ENCODE measurements at regions not wholly inside any gene's neighbourhood (a gene's known extent, or its start where the extent isn't known, plus 50 kb on each side); places are given as distances from the start of the nearest gene placed in this dataset.

DNA sequence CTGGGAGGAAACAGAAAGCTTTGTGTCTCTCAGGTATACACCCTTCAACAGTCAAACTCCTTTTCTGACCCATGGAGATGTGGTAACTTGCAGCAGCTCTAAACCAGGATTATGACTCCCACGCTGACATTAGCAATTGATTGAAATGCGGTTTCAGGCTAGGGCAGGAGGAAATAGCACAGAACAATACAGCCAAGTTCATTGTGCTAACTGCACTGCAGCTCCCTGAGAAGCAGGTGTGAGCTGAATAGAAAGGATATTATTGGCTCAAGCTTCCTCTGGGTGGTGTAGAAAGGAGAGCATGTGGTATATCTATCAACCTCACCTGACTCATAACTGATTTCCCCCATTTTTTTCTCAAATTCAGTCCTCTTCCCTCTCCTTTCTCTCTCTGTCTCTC, 612.3 kb upstream of the BTBD3 start:
- no peaks in the 10 kb centered on the region for H3K36me3 ChIP-seq (ENCODE audit: low read depth)
- TF ChIP-seq, protein P1, sequence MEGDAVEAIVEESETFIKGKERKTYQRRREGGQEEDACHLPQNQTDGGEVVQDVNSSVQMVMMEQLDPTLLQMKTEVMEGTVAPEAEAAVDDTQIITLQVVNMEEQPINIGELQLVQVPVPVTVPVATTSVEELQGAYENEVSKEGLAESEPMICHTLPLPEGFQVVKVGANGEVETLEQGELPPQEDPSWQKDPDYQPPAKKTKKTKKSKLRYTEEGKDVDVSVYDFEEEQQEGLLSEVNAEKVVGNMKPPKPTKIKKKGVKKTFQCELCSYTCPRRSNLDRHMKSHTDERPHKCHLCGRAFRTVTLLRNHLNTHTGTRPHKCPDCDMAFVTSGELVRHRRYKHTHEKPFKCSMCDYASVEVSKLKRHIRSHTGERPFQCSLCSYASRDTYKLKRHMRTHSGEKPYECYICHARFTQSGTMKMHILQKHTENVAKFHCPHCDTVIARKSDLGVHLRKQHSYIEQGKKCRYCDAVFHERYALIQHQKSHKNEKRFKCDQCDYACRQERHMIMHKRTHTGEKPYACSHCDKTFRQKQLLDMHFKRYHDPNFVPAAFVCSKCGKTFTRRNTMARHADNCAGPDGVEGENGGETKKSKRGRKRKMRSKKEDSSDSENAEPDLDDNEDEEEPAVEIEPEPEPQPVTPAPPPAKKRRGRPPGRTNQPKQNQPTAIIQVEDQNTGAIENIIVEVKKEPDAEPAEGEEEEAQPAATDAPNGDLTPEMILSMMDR (IDR thresholded peaks at IDR 0.05): no peak
- ATAC-seq: no peak
- H3K4me1 ChIP-seq (ENCODE audit: low read depth): no peaks in the 10 kb centered on the region
- intact Hi-C loops (cut with DNase I, micrococcal nuclease): no loop called here
- no peak overlapping the region for H3K4me3 ChIP-seq
- DNase-seq: no peak
- H3K9me3 ChIP-seq: no peaks in the 10 kb centered on the region

DNA sequence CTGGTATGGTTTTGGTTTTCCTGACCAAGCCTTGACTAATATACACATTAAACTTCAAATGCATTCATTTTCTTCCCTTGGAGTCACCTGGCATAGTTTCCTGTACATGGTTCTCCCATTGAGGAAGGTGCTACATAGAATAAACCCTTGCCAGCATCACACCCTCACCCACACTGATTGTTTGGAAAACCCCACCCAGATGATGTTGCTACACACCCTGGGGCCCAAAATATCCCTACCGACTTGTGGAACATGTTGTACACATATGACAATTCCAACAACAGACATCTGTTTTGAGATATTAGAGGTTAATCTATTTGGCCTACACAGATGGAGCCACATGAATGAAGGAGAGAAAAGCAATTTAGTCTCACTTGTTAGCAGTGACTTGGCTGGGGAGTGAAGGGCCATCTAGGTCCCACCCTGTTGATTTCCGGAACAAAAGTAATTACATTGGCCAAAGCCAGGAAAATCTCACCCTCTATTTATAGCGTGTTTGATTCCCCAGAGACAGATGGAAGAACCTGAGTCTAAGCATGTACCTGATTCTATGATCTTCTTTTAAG, 606.0 kb upstream of the BTBD3 start:
- Histone ChIP-seq H3K9me3 (no peaks in the 10 kb centered on the region), H3K4me1 (ENCODE audit: low read depth) (no peaks in the 10 kb centered on the region), H3K4me3 (no peak overlapping the region), H3K36me3 (ENCODE audit: low read depth) (no peaks in the 10 kb centered on the region)
- no peak for ATAC-seq
- no peak for DNase-seq
- intact Hi-C loops (cut with DNase I, micrococcal nuclease): no loop called here
- TF ChIP-seq, protein P1 (IDR thresholded peaks at IDR 0.05): no peak

DNA sequence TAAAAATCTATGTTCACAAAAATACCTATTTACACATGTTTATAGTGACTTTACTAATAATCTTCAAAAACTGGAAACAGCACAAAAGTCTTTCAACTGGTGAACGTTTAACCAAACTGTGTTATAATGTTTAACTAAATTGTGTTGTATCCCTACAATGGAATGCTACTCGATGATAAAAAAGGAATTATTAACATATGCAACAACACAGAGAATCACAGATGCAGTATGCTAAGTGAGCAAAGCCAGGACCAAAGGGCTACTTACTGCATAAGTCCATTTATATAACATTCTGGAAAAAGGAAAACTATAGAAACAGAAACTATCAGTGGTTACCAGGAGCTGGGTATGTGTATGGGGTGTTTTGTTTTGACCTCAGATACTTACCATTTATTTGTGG, 602.2 kb upstream of the BTBD3 start:
- no peaks in the 10 kb centered on the region for H3K9me3 ChIP-seq
- intact Hi-C loops (cut with DNase I, micrococcal nuclease): no loop called here
- TF ChIP-seq, protein P1 (IDR thresholded peaks at IDR 0.05): no peak
- H3K4me3 ChIP-seq: no peak overlapping the region
- H3K4me1 ChIP-seq (ENCODE audit: low read depth): no peaks in the 10 kb centered on the region
- DNase-seq: no peak
- no peaks in the 10 kb centered on the region for H3K36me3 ChIP-seq (ENCODE audit: low read depth)
- no peak for ATAC-seq

DNA sequence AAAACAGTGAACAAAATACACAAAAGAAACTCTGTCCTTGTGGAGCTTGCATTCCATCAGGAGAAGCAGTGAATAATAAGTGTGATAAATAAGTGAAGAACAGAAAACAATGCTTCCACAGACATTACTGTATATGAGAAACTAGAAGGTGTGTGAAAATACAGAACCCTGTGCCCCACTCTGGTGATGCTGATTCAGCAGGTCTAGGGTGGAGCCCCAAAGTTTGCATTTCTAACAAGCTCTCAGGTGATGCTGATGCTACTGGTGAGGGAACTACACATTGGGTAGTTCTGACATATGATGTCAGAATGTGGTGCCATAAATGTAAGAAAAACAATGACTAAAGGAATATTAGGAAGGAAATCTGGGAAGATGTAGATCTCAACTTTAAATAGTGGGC, 601.4 kb upstream of the BTBD3 start:
- intact Hi-C loops (cut with DNase I, micrococcal nuclease): no loop called here
- Histone ChIP-seq H3K36me3 (ENCODE audit: low read depth) (no peaks in the 10 kb centered on the region), H3K4me3 (no peak overlapping the region), H3K9me3 (no peaks in the 10 kb centered on the region), H3K4me1 (ENCODE audit: low read depth) (no peaks in the 10 kb centered on the region)
- ATAC-seq (no peak), DNase-seq (no peak)
- TF ChIP-seq, protein P1 (IDR thresholded peaks at IDR 0.05): no peak

DNA sequence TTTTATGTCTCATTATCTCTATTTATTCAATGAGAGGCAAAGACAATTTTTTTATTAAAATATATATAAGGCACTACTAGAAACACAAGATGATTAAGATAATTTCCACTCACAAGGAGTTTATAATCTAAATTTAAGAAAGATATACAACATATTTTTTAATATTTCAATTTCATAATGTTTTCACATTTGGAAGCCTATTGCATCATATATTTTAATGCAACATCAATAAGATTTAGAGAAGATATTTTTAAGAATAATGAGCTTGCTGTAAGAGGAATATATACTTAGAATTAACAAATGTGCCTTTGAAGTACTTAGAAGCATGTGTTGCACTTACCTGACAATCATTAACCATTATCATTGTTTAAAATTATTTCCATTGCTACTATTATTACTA, 597.7 kb upstream of the BTBD3 start:
- H3K4me1 ChIP-seq (ENCODE audit: low read depth): no peaks in the 10 kb centered on the region
- H3K9me3 ChIP-seq: no peaks in the 10 kb centered on the region
- ATAC-seq (no peak), DNase-seq (no peak)
- intact Hi-C loops (cut with DNase I, micrococcal nuclease): no loop called here
- TF ChIP-seq, protein P1 (IDR thresholded peaks at IDR 0.05): no peak
- no peak overlapping the region for H3K4me3 ChIP-seq
- no peaks in the 10 kb centered on the region for H3K36me3 ChIP-seq (ENCODE audit: low read depth)

DNA sequence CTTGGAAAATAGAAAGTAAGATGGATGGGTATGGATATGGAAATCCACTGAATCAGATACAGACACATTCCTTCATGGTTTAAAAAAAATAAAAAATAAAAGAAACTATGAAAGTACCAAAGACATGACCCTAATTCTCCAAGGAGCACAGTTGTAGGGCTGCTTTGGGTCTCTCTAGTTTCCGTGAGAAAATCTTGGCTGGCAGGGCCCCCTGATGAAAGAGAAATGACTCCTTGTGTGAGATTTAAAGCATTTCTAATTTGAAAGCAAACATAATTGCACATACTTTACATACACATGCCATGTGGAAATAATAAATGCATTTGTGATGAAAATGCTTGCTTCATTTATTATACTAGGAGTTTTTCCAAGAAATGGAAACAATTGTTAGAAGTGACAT, 593.9 kb upstream of the BTBD3 start:
- intact Hi-C loops (cut with DNase I, micrococcal nuclease): no loop called here
- TF ChIP-seq, protein P1 (IDR thresholded peaks at IDR 0.05): no peak
- no peaks in the 10 kb centered on the region for H3K4me1 ChIP-seq (ENCODE audit: low read depth)
- ATAC-seq (no peak), DNase-seq (no peak)
- H3K9me3 ChIP-seq: no peaks in the 10 kb centered on the region
- no peak overlapping the region for H3K4me3 ChIP-seq
- H3K36me3 ChIP-seq (ENCODE audit: low read depth): no peaks in the 10 kb centered on the region

Data from mucosa of descending colon (tissue), 3 donors.